Colonic mucosa (tissue), 4 donors: ENCODE measurements at regions not wholly inside any gene's neighbourhood (a gene's known extent, or its start where the extent isn't known, plus 50 kb on each side); places are given as distances from the start of the nearest gene placed in this dataset.

Experiments
- DNase-seq: peaks from one replicate; pipeline ENCODE4 v3.0.0-alpha.2; 2020
- H3K27ac ChIP-seq: fragments of 200-600 bp; one replicate; pipeline ENCODE4 v1.8.0; 2021
- H3K27me3 ChIP-seq: fragments of 200-600 bp; one replicate; pipeline ENCODE4 v1.8.0; 2021
- H3K36me3 ChIP-seq: fragments of 200-600 bp; one replicate; pipeline ENCODE4 v1.8.0; 2021
- H3K4me1 ChIP-seq: fragments of 200-600 bp; one replicate; pipeline ENCODE4 v1.8.0; 2021; ENCODE audit warnings: mild to moderate bottlenecking
- H3K4me3 ChIP-seq: fragments of 200-600 bp; one replicate; pipeline ENCODE4 v1.8.0; 2021
- H3K9ac ChIP-seq, 2 donors: one replicate each; pipeline ENCODE4 v1.7.0; 2013; ENCODE audit warnings: control low read depth in 2 of 2, low read depth in 2 of 2, low read length in 2 of 2
- H3K9me3 ChIP-seq: fragments of 200-600 bp; one replicate; pipeline ENCODE4 v1.8.0; 2021
- CTCF ChIP-seq: fragments of 200-600 bp; IDR thresholded peaks from one replicate; pipeline ENCODE4 v1.8.0; 2022; ENCODE audit warnings: antibody characterized with exemption, mild to moderate bottlenecking
- intact Hi-C: fragments of 100-400 bp; cut with DNase I; formaldehyde crosslinking; loops from one replicate; pipeline ENCODE4 v1.14.1; 2022
- donor health status: healthy.
- donor health status: DM: no; HTN: no; CAD: no.
- donor health status: DM: no; HTN: no; CAD: no.

GRCh38 chr2:8370258-8370802, 311.5 kb upstream of the ID2 start:
- H3K36me3 ChIP-seq = no peaks in the 10 kb centered on the region
- H3K4me3 ChIP-seq = no peak overlapping the region
- DNase-seq = no peak
- no peaks in the 10 kb centered on the region for H3K4me1 ChIP-seq
- TF ChIP-seq CTCF = no peak
- no peak overlapping the region for H3K9ac ChIP-seq
- no peaks in the 10 kb centered on the region for H3K27me3 ChIP-seq
- H3K9me3 ChIP-seq = no peaks in the 10 kb centered on the region
- intact Hi-C loops = no loop called here
- no peak overlapping the region for H3K27ac ChIP-seq

GRCh38 chr2:8371653-8372052, 310.2 kb upstream of the ID2 start:
- no peak for DNase-seq
- Histone ChIP-seq H3K9ac (no peak overlapping the region), H3K9me3 (no peaks in the 10 kb centered on the region), H3K36me3 (no peaks in the 10 kb centered on the region), H3K27me3 (no peaks in the 10 kb centered on the region), H3K4me3 (no peak overlapping the region), H3K4me1 (no peaks in the 10 kb centered on the region), H3K27ac (no peak overlapping the region)
- TF ChIP-seq CTCF = no peak
- intact Hi-C loops = no loop called here

GRCh38 chr2:8374782-8375181, 307.1 kb upstream of the ID2 start:
- intact Hi-C loops = no loop called here
- Histone ChIP-seq H3K27me3 (no peaks in the 10 kb centered on the region), H3K9ac (no peak overlapping the region), H3K4me1 (no peaks in the 10 kb centered on the region), H3K4me3 (no peak overlapping the region), H3K9me3 (no peaks in the 10 kb centered on the region), H3K36me3 (no peaks in the 10 kb centered on the region), H3K27ac (no peak overlapping the region)
- no peak for DNase-seq
- no peak for TF ChIP-seq CTCF

- TF ChIP-seq CTCF = no peak
- no peak overlapping the region for H3K4me3 ChIP-seq
- no peaks in the 10 kb centered on the region for H3K36me3 ChIP-seq
- no peaks in the 10 kb centered on the region for H3K9me3 ChIP-seq
- H3K27me3 ChIP-seq = no peaks in the 10 kb centered on the region
- no peak overlapping the region for H3K9ac ChIP-seq
- no peaks in the 10 kb centered on the region for H3K4me1 ChIP-seq
- no peak for DNase-seq
- intact Hi-C loops = no loop called here
- H3K27ac ChIP-seq = no peak overlapping the region
These were observed 305.0 kb upstream of the ID2 start for GRCh38 chr2:8376603-8377410.

- no peaks in the 10 kb centered on the region for H3K36me3 ChIP-seq
- H3K27ac ChIP-seq = no peak overlapping the region
- no peaks in the 10 kb centered on the region for H3K9me3 ChIP-seq
- H3K27me3 ChIP-seq = no peaks in the 10 kb centered on the region
- H3K4me1 ChIP-seq = no peaks in the 10 kb centered on the region
- H3K4me3 ChIP-seq = no peak overlapping the region
- intact Hi-C loops = no loop called here
- no peak for TF ChIP-seq CTCF
- H3K9ac ChIP-seq = no peak overlapping the region
- DNase-seq = no peak
These were observed 303.6 kb upstream of the ID2 start for GRCh38 chr2:8378016-8378810.
